GM21717 (cell line): ENCODE measurements at regions not wholly inside any gene's neighbourhood (a gene's known extent, or its start where the extent isn't known, plus 50 kb on each side); places are given as distances from the start of the nearest gene placed in this dataset.
"Not testable (repeated sequence)": the region's sequence is repeated elsewhere in the genome, so short reads cannot be mapped to it uniquely, and the experiment has no call there.

Source experiments
- ATAC-seq: cut with Tn5 transposase; IDR thresholded peaks from one replicate; pipeline ENCODE4 v1.9.1; 2021; ENCODE audit warnings: mild to moderate bottlenecking, moderate library complexity; ENCODE audit not compliant: unreplicated experiment

GRCh38 chr4:33998291-33998690 is 2246.0 kb downstream of the ARAP2 start:
- no peak for ATAC-seq

GRCh38 chr4:34000356-34000755 is 2244.0 kb downstream of the ARAP2 start:
- ATAC-seq = no peak

GRCh38 chr4:34006540-34006939 is 2237.8 kb downstream of the ARAP2 start:
- ATAC-seq = not testable (repeated sequence)

- no peak for ATAC-seq
Measured at GRCh38 chr4:34009951-34010350, 2234.4 kb downstream of the ARAP2 start.

- no peak for ATAC-seq
Measured at GRCh38 chr4:34010751-34011519, 2233.4 kb downstream of the ARAP2 start.

GRCh38 chr4:34035225-34035624 is 2209.1 kb downstream of the ARAP2 start:
- ATAC-seq = no peak

- no peak for ATAC-seq
Measured at GRCh38 chr4:34037280-34037679, 2207.0 kb downstream of the ARAP2 start.

- ATAC-seq = no peak
Measured at GRCh38 chr4:34039766-34040165, 2204.5 kb downstream of the ARAP2 start.

GRCh38 chr4:34043131-34043530 is 2201.2 kb downstream of the ARAP2 start:
- no peak for ATAC-seq

GRCh38 chr4:34046580-34046979 is 2197.7 kb downstream of the ARAP2 start:
- no peak for ATAC-seq

GRCh38 chr4:34047363-34047762 is 2197.0 kb downstream of the ARAP2 start:
- no peak for ATAC-seq

GRCh38 chr4:34066126-34066525 is 2178.2 kb downstream of the ARAP2 start:
- no peak for ATAC-seq

GRCh38 chr4:34091451-34091850 is 2152.9 kb downstream of the ARAP2 start:
- no peak for ATAC-seq

GRCh38 chr4:34094114-34094513 is 2150.2 kb downstream of the ARAP2 start:
- no peak for ATAC-seq

GRCh38 chr4:34105311-34105710 is 2139.0 kb downstream of the ARAP2 start:
- ATAC-seq = no peak

- no peak for ATAC-seq
Measured at GRCh38 chr4:34108391-34108790, 2135.9 kb downstream of the ARAP2 start.

GRCh38 chr4:34112573-34112972 is 2131.7 kb downstream of the ARAP2 start:
- ATAC-seq = no peak

- ATAC-seq = no peak
Measured at GRCh38 chr4:34138385-34138784, 2105.9 kb downstream of the ARAP2 start.

GRCh38 chr4:34139346-34139745 is 2105.0 kb downstream of the ARAP2 start:
- ATAC-seq = no peak

- no peak for ATAC-seq
Measured at GRCh38 chr4:34148322-34148908, 2095.9 kb downstream of the ARAP2 start.

GRCh38 chr4:34157547-34157946 is 2086.8 kb downstream of the ARAP2 start:
- no peak for ATAC-seq

GRCh38 chr4:34158878-34159277 is 2085.4 kb downstream of the ARAP2 start:
- ATAC-seq = no peak

- no peak for ATAC-seq
Measured at GRCh38 chr4:34170946-34171345, 2073.4 kb downstream of the ARAP2 start.
